GM12891 (cell line): ENCODE measurements at regions not wholly inside any gene's neighbourhood (a gene's known extent, or its start where the extent isn't known, plus 50 kb on each side); places are given as distances from the start of the nearest gene placed in this dataset.

Source experiments
- POLR2A ChIP-seq: IDR thresholded peaks from 2 replicates; pipeline ENCODE4 v1.6.1; 2011; ENCODE audit warnings: low read depth, low read length, control low read depth
- POLR2AphosphoS5 ChIP-seq: IDR thresholded peaks from 2 replicates; pipeline ENCODE4 v1.6.1; 2011; ENCODE audit warnings: low read depth, low read length, control low read depth

GRCh38 chr6:149202952-149203351 lies 114.6 kb upstream of the TAB2 start:
- TF ChIP-seq POLR2A (no peak), POLR2AphosphoS5 (no peak)
